ENCODE measurements at regions not wholly inside any gene's neighbourhood (a gene's known extent, or its start where the extent isn't known, plus 50 kb on each side); places are given as distances from the start of the nearest gene placed in this dataset.

- WGBS, 2 experiments (ENCODE audit: extremely low coverage in 1 of 2, insufficient coverage in 1 of 2, insufficient read length in 1 of 2, insufficient replicate concordance in 2 of 2, low coverage in 1 of 2, low lambda C conversion rate in 2 of 2, missing lambda C conversion rate in 1 of 2) = 67% methylated on average over 1 of the region's 1 CpG; no CpG with 5 or more reads in 1 of the 2 experiments
Observed at GRCh38 chr17:72068643-72069042, 52.2 kb upstream of the SOX9 start.

More at GRCh38 chr17:72068643-72069042, 52.2 kb upstream of the SOX9 start:
- H4K20me1 ChIP-seq (replicated peaks in 1 of 2; ENCODE audit: control insufficient read depth in 1 of 2, insufficient read depth in 2 of 2, low read length in 2 of 2) = no peaks in the 10 kb centered on the region
- no peak overlapping the region for H3K4me2 ChIP-seq (ENCODE audit: insufficient read depth in 1 of 2, low read depth in 2 of 2, low read length in 2 of 2)
- no peak overlapping the region for H2AFZ ChIP-seq (ENCODE audit: low read length)
- H3K14ac ChIP-seq (ENCODE audit: insufficient read length) = no peak overlapping the region
- H3K4me1 ChIP-seq (replicated peaks in 1 of 4; ENCODE audit: control insufficient read depth in 3 of 4, insufficient read depth in 4 of 4, low read length in 3 of 4) = no peaks in the 10 kb centered on the region
- no peaks in the 10 kb centered on the region for H3K79me1 ChIP-seq (ENCODE audit: low read depth, low read length)
- no peak overlapping the region for H3K4me3 ChIP-seq (ENCODE audit: extremely low read depth in 1 of 4, insufficient read depth in 2 of 4, low read depth in 3 of 4, low read length in 4 of 4)
- H4K8ac ChIP-seq (ENCODE audit: extremely low read depth, insufficient read depth, low read length) = no peak overlapping the region
- FAIRE-seq = no peak
- no peak overlapping the region for H4K91ac ChIP-seq (replicated peaks; ENCODE audit: insufficient read length, low read length)
- no peak overlapping the region for H2BK12ac ChIP-seq (ENCODE audit: low read depth, low read length)
- no peak overlapping the region for H3K18ac ChIP-seq (ENCODE audit: extremely low read depth, low read length)
- H3K56ac ChIP-seq (replicated peaks; ENCODE audit: insufficient read length, low read depth, low read length) = no peak overlapping the region
- H2AK5ac ChIP-seq (ENCODE audit: low read depth, low read length) = no peak overlapping the region
- ChIA-PET POLR2A (ENCODE audit: partially characterized antibody) (no interaction called here), CTCF (ENCODE audit: partially characterized antibody) (interaction anchor here (1.0 kb wide), 1 partner anchor 9 kb away, joined by 5 read pairs; no protein-coding TSS in a partner anchor)
- no peak overlapping the region for H4K5ac ChIP-seq (ENCODE audit: insufficient read length, low read depth, low read length)
- H3K23me2 ChIP-seq (ENCODE audit: low read depth, low read length) = no peaks in the 10 kb centered on the region
- no peaks in the 10 kb centered on the region for H3K36me3 ChIP-seq (ENCODE audit: control insufficient read depth in 2 of 4, insufficient read depth in 4 of 4, low read length in 3 of 4)
- no peaks in the 10 kb centered on the region for H3K9me3 ChIP-seq (ENCODE audit: insufficient read depth in 2 of 2, low read depth in 1 of 2, low read length in 1 of 2)
- no peak overlapping the region for H3K9ac ChIP-seq (replicated peaks in 1 of 4; ENCODE audit: extremely low read depth in 1 of 4, low read depth in 3 of 4, low read length in 3 of 4)
- H2BK120ac ChIP-seq (replicated peaks; ENCODE audit: low read depth, low read length) = no peak overlapping the region
- H3K79me2 ChIP-seq (ENCODE audit: control insufficient read depth in 1 of 2, insufficient read depth in 2 of 2, low read length in 2 of 2) = no peaks in the 10 kb centered on the region
- no peak overlapping the region for H3K23ac ChIP-seq (ENCODE audit: insufficient read length)
- no peak overlapping the region for H2BK15ac ChIP-seq (ENCODE audit: low read length)
- H3K27me3 ChIP-seq (replicated peaks in 1 of 4; ENCODE audit: control insufficient read depth in 3 of 4, extremely low read depth in 1 of 4, insufficient read depth in 3 of 4, low read length in 3 of 4) = no peaks in the 10 kb centered on the region
- no peak overlapping the region for H2BK20ac ChIP-seq (ENCODE audit: low read length)
- TF ChIP-seq EGR1 (IDR thresholded peaks at IDR 0.05; ENCODE audit: borderline replicate concordance, low read depth, low read length) = no peak
- no peak for TF ChIP-seq RNF2 (IDR thresholded peaks at IDR 0.05; ENCODE audit: borderline replicate concordance, low read depth, low read length, missing control alignments, poor library complexity, severe bottlenecking)
- no peak for TF ChIP-seq TAF7 (optimal IDR thresholded peaks at IDR 0.05; ENCODE audit: borderline replicate concordance, low read depth, low read length)
- no peak for TF ChIP-seq ZNF274 (IDR thresholded peaks at IDR 0.05; ENCODE audit: borderline replicate concordance, extremely low read depth, low read length)
- TF ChIP-seq MAFK (IDR thresholded peaks at IDR 0.05; ENCODE audit: low read depth, low read length) = no peak
- TF ChIP-seq RBBP5 (IDR thresholded peaks at IDR 0.05; ENCODE audit: borderline replicate concordance, low read depth, low read length) = no peak
- TF ChIP-seq BCL11A (IDR thresholded peaks at IDR 0.05; ENCODE audit: low read depth in 2 of 2, low read length in 2 of 2) = no peak
- no peak overlapping the region for H3K4ac ChIP-seq (replicated peaks; ENCODE audit: insufficient read length, low read depth, low read length)
- H2BK5ac ChIP-seq (ENCODE audit: low read depth, low read length) = no peak overlapping the region
- no peak for DNase-seq (ENCODE audit: low read depth in 1 of 2, low spot score in 2 of 2)
- no peak overlapping the region for H3K27ac ChIP-seq (ENCODE audit: low read depth, low read length)
